HS-5 (cell line): ENCODE measurements at regions not wholly inside any gene's neighbourhood (a gene's known extent, or its start where the extent isn't known, plus 50 kb on each side); places are given as distances from the start of the nearest gene placed in this dataset.
"Not testable (repeated sequence)": the region's sequence is repeated elsewhere in the genome, so short reads cannot be mapped to it uniquely, and the experiment has no call there.

ENCODE experiments used
- DNase-seq: peaks from one replicate; pipeline ENCODE4 v3.0.0-alpha.2; 2012; ENCODE audit warnings: low read depth

GRCh38 chr9:84504360-84504759 lies 163.8 kb upstream of the SLC28A3 start:
- no peak for DNase-seq

GRCh38 chr9:84511651-84512050 lies 157.9 kb upstream of the NTRK2 start:
- no peak for DNase-seq

GRCh38 chr9:84512493-84512892 lies 157.0 kb upstream of the NTRK2 start:
- no peak for DNase-seq

GRCh38 chr9:84513473-84513872 lies 156.1 kb upstream of the NTRK2 start:
- no peak for DNase-seq

GRCh38 chr9:84513979-84514378 lies 155.6 kb upstream of the NTRK2 start:
- no peak for DNase-seq

GRCh38 chr9:84514421-84514820 lies 155.1 kb upstream of the NTRK2 start:
- DNase-seq = no peak

GRCh38 chr9:84517026-84517425 lies 152.5 kb upstream of the NTRK2 start:
- DNase-seq = no peak

GRCh38 chr9:84519413-84519812 lies 150.1 kb upstream of the NTRK2 start:
- no peak for DNase-seq

GRCh38 chr9:84521208-84521607 lies 148.3 kb upstream of the NTRK2 start:
- DNase-seq = no peak

- not testable (repeated sequence) for DNase-seq
Measured at GRCh38 chr9:84526211-84526610, 143.3 kb upstream of the NTRK2 start.

GRCh38 chr9:84527060-84527720 lies 142.3 kb upstream of the NTRK2 start:
- not testable (repeated sequence) for DNase-seq

- not testable (repeated sequence) for DNase-seq
Measured at GRCh38 chr9:84535973-84536372, 133.6 kb upstream of the NTRK2 start.

GRCh38 chr9:84538879-84539278 lies 130.7 kb upstream of the NTRK2 start:
- DNase-seq = no peak

- no peak for DNase-seq
Measured at GRCh38 chr9:84542554-84542953, 127.0 kb upstream of the NTRK2 start.

- no peak for DNase-seq
Measured at GRCh38 chr9:84554069-84554664, 115.4 kb upstream of the NTRK2 start.

- no peak for DNase-seq
Measured at GRCh38 chr9:84556556-84556955, 113.0 kb upstream of the NTRK2 start.

- DNase-seq = no peak
Measured at GRCh38 chr9:84557751-84558150, 111.8 kb upstream of the NTRK2 start.

- no peak for DNase-seq
Measured at GRCh38 chr9:84563691-84564090, 105.8 kb upstream of the NTRK2 start.

GRCh38 chr9:84567805-84568204 lies 101.7 kb upstream of the NTRK2 start:
- DNase-seq = no peak

- no peak for DNase-seq
Measured at GRCh38 chr9:84570482-84571154, 98.9 kb upstream of the NTRK2 start.

- DNase-seq = no peak
Measured at GRCh38 chr9:84573083-84573482, 96.4 kb upstream of the NTRK2 start.

- no peak for DNase-seq
Measured at GRCh38 chr9:84575705-84576104, 93.8 kb upstream of the NTRK2 start.

- DNase-seq = no peak
Measured at GRCh38 chr9:84583866-84584265, 85.7 kb upstream of the NTRK2 start.

GRCh38 chr9:84586662-84587061 lies 82.9 kb upstream of the NTRK2 start:
- DNase-seq = no peak
